HT-29 (cell line): ENCODE measurements at regions not wholly inside any gene's neighbourhood (a gene's known extent, or its start where the extent isn't known, plus 50 kb on each side); places are given as distances from the start of the nearest gene placed in this dataset.

ENCODE experiments used
- DNase-seq: peaks from one replicate; pipeline ENCODE4 v3.0.0-alpha.2; 2015; ENCODE audit warnings: low spot score

GRCh38 chr12:20967756-20968155 is 157.3 kb downstream of the SLCO1B3 start:
- no peak for DNase-seq

- no peak for DNase-seq
Observed at GRCh38 chr12:20969766-20970165, 159.3 kb downstream of the SLCO1B3 start.

GRCh38 chr12:20985399-20985798 is 145.6 kb upstream of the SLCO1B1 start:
- no peak for DNase-seq

GRCh38 chr12:21001778-21002177 is 129.2 kb upstream of the SLCO1B1 start:
- no peak for DNase-seq

- no peak for DNase-seq
Observed at GRCh38 chr12:21025656-21026055, 105.3 kb upstream of the SLCO1B1 start.

GRCh38 chr12:21026302-21026701 is 104.7 kb upstream of the SLCO1B1 start:
- DNase-seq: no peak

- DNase-seq: no peak
Observed at GRCh38 chr12:21054334-21054733, 76.7 kb upstream of the SLCO1B1 start.

GRCh38 chr12:21065845-21066244 is 65.1 kb upstream of the SLCO1B1 start:
- peak; percentile 71 for DNase-seq

GRCh38 chr12:21073129-21073528 is 57.9 kb upstream of the SLCO1B1 start:
- no peak for DNase-seq

- DNase-seq: no peak
Observed at GRCh38 chr12:21073822-21074460, 57.1 kb upstream of the SLCO1B1 start.
